Activated CD4-positive, alpha-beta T cell treated with anti-CD3 and anti-CD28 coated beads, Interleukin-2, amount 50 U/mL, for 4 hours (primary cell): ENCODE measurements at regions not wholly inside any gene's neighbourhood (a gene's known extent, or its start where the extent isn't known, plus 50 kb on each side); places are given as distances from the start of the nearest gene placed in this dataset.

Experiments used
- DNase-seq, 2 experiments: peaks; one replicate each; pipeline ENCODE4 v3.0.0-alpha.2; 2020

DNA sequence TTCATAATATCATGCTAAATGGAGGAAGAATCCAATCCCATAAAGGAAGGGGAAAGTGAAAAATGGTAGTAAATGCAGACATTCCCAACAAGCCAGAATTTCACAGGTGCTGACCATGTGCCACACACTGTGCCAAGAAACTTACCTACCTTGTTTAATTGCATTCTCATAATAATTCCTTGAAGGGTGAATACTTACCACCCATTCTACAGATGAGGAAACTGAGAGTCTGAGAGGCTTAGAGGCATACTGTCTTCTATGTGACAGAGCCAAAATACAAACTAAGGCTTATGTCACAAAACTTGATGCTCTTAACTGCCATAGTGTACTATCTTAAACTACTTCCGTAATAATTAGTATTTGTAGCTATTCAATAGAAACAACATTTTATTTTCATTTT lies 454.7 kb downstream of the UTRN start:
- no peak for DNase-seq

DNA sequence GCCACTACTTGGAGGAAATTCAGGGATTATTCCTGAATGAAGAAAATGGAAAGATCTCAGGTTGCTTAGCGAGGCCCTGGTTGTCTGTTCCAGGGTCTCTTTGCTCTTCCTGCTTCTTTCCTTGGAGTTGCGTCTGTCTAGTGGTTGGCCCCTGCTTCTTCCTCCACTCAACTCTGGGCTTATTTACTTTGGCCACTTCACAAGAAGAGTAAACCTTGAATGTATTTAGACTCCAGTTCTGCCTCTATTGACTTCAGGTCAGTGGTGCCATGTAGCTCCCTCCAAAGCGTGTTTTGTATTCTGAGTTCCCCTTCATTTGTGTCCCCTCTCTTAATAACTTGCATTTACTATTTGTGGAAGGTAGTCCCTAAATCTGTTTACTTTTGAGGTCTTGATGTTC lies 456.5 kb downstream of the UTRN start:
- DNase-seq, result no peak

DNA sequence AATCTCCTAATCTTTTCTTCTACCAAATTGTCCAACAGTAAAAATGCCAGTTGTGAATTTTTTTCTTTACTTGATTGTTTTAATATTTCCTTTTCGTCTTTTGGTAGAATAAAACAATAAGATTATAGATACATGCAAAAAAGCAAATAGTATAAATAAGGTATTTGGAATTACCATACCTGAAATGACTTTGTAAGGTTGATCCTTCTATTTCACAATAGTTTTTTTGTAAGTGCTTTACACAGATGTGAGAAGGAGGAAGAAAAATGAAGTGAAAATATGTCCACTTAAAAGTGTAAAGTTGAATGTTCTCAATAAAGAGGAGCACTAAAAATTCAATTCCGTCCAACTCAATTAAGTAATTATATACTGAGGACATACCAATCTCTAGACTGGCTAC lies 457.6 kb downstream of the UTRN start:
- no peak for DNase-seq

DNA sequence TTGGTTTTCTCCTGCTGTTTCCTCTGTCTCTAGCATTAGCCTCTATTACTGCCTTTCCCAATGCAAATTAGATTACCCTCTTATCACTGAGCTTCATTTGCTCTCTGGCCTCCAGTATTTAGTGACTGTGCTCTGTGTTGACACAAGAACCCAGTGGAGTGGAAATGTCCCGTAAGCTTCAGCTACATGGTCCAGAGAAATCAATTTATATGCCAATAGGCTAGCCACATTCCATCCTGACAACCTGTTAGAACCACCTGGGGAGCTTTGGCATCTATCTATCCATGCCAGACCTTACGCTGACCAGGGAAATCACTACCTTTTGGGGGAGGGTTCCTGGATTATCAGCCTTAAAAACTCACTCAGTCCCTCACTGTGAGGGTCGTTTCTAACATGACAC lies 459.6 kb downstream of the UTRN start:
- no peak for DNase-seq

DNA sequence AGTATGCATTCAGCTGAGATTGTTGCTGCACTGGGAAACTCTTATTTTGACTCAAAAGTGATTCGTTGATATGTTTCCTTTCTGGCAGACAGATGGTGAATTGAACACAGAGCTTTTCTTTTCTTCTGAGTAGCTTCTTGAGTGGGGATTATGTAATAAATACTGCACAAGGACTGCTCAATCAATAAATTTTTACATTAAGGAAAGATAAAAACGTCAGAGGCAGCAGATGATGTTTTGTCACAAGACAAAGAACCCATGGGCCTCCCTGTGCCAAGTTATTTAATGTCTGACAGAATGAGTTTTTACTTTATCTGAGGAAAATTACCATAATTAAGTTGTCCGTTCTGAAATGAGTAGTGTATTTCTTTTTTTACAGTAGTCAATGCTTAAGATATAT lies 460.3 kb downstream of the UTRN start:
- no peak for DNase-seq

DNA sequence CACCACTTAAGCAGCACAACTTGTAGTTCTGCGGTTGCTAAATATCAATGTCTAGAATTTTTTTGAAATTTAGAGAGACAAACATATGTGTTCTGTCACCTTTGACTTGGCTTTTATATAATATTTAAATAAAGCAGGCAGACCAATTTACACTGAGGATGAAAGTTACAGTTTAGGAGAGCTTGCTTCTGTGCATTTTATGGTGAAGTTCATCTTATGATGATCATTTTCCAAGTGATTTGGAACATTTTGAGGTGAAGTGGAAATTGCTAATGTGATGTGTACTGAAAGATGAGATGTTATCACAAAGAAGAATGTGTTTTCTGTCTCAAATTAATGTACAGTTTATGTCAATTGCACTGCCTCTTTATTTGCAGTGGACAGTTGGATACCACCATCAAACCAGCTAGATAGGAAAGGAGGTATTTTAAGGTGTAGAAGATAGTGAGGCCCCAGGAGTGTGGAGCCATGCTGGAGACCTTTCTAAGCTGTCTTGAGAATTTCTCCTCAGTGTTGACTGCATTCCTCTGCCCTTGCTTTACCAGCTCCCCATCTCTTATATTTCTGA lies 461.9 kb downstream of the UTRN start:
- DNase-seq, result no peak

DNA sequence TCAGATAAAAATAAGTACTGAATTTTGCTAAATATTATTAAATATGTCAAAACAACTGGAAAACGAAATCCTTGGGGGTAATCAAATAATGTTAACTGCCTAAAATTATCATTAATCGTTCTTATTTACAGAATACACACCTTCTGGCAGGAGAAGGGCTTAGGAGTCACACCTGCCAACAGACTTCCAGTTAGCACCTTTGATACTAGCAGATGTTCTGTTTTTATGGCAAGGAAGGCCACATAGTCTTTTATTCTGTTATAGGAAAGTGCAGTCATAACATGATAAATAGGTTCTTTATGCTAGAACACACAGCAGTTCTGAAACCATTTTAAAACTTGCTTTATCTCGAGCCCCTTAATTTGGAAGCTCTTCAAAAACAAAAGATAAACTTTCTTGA lies 464.1 kb downstream of the UTRN start:
- DNase-seq, result no peak

DNA sequence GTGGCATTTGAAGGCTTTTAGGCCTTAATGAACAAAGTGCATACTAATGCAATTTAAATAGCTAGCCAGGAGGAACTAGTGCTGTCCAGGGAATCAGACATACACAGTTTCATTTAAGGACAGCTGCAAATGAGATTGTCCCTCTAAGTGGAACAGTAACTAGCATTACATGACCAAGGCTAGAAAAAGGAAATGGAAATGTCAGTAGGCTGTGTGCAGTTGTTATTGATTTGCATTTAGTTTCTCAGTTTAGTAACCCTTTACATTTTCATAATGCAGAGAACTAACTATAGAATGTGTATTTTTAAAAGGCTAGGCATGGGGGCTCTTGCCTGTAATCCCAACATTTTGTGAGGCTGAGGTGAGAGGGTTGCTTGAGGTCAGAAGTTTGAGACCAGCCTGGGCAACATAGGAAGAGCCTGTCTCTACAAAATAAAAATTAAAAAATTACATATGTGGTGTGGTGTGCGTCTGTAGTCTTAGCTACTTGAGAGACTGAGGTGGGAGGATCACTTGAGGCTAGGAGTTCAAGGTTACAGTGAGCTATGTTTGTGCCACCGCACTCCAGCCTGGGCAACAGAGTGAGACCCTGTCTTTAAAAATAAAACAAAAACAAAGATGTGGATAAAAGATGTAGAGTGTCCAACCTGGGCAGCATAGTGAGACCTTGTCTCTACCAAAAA lies 468.0 kb downstream of the UTRN start:
- no peak for DNase-seq

DNA sequence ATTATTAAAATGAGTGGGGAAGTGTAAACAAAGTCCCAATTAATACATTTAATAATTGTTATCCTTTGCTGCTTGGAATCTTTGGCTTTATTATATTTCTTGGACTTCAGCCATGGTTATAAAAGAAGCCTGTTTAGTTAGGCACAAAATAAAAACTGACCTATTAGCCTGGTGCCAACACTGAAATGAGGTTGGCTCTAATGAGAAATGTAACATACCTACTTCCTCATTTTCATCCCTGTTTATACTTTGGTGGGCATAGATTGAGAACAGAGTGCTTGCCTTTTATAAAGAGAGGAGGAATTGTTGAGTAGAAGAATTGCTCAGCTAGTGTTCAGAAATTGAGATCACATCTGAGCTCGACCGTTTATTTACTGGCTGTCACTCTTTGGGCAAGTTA lies 471.3 kb downstream of the UTRN start:
- no peak for DNase-seq

DNA sequence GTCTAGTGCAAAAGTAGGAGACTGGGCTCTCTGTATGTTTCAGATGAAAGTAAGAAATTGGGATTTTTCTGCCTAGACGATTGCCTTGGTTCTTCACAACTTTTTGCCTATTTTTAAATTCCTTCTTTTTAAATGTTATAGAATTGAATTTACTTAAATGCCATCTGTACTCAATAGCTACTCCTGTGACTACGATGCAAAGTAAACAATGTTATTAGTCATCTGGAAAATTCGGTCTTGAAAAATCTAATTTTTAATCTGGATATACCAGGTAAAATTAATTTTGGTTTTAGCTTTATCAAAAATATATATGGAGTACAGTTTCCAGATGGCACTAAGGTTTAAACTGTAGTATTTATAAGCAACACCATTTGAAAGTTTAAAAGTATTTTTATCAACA lies 472.2 kb downstream of the UTRN start:
- no peak for DNase-seq

DNA sequence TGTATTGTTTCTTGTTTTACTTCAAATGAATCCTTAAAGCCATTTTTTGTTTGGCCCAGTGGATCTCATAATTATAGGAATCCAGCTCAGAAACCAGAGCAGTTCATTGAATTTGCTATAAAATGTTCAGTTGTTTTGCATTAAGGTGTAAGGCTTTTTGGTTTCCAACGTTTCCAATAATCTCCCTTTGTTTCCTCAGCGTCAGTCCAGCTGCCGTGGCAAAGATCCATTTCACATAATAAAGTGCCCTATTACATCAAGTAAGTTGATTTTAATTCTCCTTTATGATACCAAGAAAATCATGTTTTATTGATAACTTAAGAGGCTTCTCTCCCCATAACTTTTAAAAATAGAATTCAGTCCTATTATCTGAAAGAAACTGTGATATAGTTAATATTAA lies 472.6 kb downstream of the UTRN start:
- DNase-seq, result no peak

DNA sequence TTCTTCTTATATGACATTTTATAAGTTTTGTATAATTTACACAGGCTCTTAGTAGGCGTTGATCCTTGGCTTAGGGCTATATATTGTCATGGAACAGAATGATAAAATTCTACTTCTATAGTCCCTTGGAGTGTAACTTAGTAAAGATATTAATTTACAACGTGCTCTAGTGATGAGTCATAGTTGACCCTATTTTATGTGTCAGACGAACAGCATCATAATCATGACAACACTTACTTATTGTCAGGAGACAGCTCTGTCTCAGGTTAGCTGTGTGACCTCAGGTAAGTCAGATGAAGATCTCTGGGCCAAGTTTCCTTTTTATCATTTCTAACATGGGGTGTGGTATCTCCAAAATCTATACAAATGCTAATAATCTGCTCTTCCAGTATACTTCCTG lies 473.5 kb downstream of the UTRN start:
- DNase-seq, result no peak

DNA sequence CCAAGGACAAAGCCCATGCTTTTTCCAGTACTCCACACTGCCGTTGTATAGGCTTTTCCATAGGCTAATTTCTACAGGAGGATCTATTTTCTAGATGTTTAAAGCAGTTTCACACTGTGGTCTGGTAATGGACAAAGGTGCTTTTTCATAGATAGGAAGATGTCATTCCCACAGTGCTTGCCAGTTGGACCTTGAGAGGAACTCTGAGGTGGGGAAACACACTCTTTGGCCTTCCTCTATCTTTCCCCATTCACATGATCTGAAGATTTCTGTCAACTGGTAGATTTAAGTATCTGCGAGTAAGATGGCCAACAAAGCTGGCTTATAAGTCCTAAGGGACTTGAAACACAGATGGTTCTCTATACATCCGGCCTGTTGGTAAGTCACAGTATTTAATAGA lies 477.3 kb downstream of the UTRN start:
- no peak for DNase-seq

DNA sequence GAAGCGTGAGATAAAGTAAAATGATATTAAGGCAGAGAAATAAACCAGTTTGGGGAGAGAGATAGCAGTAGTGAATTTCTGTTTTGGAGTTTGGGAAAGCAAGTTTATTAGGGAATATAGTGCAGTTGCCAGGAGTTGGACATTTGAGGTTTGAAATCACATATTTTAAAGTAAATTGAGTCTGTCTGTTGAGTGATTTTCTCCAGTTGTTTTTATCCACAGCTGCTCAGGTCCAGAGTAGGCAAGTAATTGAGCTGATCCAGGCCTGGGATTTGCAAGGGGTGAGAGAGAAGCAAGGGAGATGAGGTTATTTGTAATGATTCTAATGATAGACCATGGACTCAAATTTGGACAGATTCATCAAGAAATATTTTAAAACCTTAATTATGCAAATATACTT lies 481.9 kb downstream of the UTRN start:
- DNase-seq, result no peak

DNA sequence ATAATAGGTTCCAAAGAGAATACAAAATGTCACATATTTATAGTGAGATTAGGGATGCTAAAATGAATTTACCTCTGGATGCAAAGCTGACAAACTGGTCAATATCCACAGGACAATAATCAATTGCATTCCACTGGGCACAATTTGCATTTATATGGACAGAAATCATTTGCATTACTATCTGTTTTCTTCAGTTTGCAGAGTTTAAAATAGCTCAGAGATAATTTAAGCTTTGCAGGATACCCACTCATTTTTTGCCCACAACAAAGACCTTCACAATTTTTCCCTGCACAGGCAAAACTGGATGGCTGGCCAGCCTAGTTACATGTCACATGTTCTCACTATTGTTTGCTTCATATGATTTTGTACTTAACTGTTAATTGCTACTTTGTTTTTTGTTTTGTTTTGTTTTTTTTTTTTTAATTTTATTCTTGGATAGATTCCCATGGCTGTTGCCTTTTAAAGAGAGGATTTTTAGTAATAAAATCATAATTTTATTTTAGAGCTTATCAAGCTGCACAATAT lies 483.5 kb downstream of the UTRN start:
- DNase-seq, result no peak

DNA sequence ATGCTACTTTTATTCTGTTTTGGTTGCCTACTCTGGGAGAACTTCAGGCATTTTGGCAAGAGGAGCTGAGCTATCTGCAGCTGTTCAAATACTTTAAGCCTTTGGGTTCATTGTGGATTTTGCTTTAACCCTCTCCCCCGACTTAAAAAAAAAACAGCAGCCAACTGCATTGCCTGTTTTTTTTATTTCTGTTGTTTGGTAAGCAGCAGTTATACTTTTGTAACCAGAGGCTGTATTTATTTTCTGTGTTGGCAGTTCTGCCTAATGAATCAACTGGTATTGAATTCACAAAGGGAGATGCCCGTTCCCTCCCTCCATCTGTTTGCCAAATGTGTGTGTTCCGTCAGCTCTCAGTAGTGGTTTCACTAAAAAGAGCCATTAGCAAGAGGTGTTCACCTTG lies 484.0 kb downstream of the UTRN start:
- DNase-seq, result no peak

DNA sequence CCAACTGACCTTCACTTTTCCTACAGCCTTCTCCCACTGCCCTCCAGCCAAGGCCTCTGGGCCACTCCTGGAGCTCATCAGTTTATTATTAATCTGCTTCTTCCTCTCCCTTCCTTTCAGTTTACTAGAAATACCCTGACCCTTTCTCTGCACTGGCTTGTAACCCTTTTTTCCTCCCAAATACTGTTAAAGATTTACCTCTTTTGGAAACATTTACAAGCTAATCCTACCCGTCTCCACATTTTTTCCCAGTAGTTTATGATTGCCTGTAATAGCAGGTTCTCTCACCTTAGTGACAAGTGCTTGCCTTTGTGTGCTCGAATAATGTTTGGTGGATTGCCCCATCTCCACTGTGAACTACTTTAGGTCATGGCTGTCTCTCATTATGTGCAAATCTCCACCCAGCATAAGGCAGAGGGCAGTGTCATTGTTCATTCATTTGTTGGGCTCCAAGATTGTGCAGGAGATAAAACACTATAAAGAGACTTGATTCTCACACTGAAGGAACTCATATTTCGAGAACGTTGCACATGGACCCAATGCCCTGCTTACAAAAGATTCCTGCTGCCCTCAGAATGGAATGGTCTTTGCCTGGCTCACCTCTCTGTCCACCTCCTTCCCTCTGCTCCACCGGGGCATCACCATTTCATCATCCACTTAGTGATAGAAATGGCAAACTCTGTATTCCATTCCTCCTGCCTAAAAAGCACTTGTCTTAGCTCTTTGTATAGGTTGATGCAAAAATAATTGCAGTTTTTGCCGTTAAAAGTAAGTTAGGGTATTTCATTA lies 491.1 kb downstream of the UTRN start:
- DNase-seq, result no peak

DNA sequence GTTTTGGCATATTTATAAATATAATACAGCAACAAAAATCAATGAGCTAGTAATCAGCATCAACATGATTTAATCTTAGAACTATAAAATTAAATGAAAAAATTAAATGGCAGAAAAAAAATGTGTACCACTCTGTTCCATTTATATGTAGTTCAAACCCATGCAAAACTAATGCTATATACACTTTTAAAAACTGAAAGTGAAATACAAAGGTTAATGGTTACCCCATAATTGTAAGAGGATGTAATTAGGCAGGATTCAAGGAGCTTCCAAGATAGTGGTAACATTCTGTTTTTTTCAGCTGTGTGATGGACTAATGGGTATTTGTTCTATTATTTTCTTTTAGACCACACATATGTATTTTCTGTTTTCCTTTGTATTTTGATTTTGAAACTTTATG lies 492.1 kb downstream of the UTRN start:
- no peak for DNase-seq

DNA sequence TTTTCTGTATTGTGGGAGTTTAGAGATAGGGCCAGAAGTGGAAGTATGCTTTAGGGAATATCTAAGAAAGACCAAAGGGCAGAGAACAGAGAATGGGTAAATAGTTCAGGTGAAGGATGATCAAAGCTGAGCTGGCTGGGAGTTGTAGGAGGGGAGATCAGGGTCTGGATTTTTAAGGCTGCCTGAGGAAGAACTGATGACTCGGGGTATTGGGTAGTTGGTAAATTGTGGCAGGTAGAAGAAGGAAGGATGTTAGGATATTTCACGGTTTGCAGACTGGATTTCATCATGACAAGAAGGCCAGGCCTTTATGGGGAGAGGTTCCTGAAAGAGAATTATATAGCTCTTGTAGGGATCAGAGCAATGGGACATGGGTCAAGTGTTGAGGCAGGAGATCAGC lies 492.9 kb downstream of the UTRN start:
- DNase-seq, result no peak

DNA sequence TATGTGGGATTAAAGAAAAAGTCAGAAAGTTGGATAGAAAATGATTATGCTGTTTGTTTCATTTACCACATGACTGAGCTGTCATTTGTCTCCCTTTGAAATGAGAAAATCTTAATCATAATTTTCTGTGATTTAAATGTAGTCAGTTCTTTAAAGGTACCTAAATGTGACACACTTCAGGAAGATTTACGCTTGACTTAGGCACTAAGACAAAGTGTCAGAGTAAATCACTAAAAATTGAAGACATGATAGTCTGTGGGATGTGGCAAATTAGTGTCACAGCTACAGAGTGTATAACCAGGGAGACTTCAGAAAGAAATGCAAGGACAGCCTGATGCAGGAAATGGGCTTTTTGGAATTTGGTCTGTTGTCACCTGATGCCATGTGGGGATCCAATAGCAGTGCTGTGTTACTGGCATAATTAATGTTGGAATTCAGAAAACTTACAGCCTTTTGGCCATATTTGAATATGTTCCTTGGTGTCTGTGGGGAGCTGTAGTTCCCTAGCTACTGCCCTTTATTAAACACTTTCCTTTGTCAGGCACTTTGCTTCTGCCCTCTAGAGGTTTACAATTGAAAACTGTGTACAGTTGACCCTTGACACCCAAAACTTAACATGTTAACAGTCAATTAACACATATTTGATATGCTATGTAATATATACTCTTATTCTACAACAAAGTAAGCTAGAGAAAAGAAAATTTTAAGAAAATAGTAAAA lies 493.8 kb downstream of the UTRN start:
- DNase-seq, result no peak

DNA sequence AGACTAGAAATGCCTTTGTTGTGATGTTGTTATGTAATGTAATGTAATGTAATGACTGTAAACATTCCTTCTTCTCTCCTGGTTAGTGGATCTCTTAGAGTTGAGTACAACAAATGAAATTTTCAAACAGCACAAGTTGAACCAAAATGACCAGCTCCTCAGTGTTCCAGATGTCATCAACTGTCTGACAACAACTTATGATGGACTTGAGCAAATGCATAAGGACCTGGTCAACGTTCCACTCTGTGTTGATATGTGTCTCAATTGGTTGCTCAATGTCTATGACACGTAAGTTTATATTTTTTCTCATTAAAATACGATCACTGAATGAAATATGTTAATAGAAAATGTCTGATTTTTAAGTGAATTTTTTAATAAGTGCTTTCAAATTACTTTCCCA lies 496.7 kb downstream of the UTRN start:
- DNase-seq, result no peak

DNA sequence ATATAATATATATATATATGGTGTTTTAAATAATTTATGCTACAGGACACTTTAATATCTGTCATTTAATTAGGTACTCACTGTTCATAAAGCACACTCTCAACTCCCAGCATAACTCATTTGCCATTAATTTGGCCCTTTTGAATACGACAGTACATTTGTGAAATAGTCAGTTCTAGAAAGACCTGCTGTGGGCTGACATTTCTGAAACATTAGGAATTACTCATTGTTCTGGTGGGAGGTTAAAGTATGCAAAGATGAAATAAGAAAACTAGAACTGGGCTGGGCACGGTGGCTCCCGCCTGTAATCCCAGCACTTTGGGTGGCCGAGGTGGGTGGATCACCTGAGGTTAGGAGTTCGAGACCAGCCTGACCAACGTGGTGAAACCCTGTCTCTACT lies 497.5 kb downstream of the UTRN start:
- no peak for DNase-seq

DNA sequence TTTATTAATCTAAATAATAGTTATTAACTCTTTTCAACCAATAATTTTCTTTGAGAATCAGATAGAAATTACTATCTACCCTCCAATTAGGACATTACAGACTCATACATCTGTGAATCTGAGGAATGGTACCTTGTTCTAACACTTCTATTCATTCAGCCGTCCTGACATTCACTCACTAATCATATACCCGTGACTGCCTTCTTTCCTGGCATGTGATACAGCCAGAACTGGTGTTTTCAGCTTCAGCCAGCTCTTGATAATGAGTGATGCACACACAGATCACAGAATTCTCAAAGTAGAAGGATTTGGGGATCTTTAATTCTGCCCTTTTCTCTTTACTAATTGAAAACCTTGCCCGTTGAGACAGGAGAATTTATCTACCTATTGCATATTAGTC lies 499.9 kb downstream of the UTRN start:
- DNase-seq, result no peak

DNA sequence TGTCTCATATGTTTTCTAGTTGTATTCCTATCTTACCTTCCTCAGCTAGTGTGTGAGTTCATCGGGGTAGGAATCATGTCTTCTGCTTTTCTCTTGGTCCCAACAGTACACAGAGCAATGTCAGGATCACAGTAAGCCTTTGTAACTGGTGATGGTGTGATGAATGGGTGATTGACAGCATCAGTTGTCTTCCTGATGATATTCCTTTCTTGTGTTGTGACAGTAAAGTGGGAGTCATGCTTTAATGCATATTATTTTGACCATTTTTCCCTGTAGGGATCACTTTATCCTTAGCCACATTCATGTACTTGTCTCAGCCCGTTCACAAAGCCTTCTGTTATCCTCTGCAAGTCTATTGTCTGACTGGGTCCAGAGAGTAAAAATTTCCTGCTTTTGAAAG lies 501.7 kb downstream of the UTRN start:
- DNase-seq, result no peak
